ENCODE measurements at regions not wholly inside any gene's neighbourhood (a gene's known extent, or its start where the extent isn't known, plus 50 kb on each side); places are given as distances from the start of the nearest gene placed in this dataset.

DNA sequence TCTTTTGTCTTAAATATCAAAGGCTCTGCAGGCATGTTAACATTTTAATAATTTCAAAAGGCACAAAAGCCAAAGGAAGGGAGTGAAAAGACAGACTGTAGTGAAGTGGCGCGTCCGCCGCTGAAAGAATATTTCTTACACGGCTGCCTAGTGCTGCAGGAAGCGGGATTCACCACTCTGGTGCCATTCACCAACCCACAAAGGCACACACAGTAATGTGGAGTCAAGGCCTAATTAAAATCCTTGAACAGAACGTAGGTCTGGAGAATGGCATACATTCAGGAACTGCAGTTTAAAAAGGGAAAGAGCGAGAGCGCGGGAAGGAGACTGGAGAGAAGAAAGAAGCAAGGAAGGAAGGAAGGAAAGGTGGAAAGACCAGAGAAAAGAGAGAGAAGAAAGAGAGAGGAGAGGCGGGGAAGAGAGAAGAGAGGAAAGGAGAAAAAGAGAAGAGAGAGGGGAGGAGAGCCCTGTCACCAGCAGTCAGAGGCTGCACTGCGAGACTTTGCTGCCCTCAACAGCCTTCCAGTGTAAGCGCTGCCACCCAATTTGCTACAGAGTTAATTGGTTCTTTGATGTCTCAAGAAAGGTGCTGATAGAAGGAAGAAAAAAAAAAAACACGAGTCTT, 554.0 kb downstream of the MDFIC start:
- intact Hi-C loops (cut with DNase I), result loop anchor here in 9 of 10 donors (2.0 to 10.0 kb wide), 3 partner anchors 609 to 611 kb away; no protein-coding TSS in a partner anchor
- DNase-seq (peak in 1 of 5 donors; percentile 8), ATAC-seq (peak in 3 of 4 donors; percentile 59 to 71 (median 71))
- Histone ChIP-seq H3K4me3 (no peak overlapping the region), H3K4me1 (peaks cover 0 to 11% (median 0%) of the 10 kb centered on the region in 12 donors), H3K27me3 (peaks cover 0 to 26% (median 11%) of the 10 kb centered on the region in 9 donors), H3K36me3 (no peaks in the 10 kb centered on the region), H3K9me3 (no peaks in the 10 kb centered on the region), H3K27ac (no peak overlapping the region)
- TF ChIP-seq, protein P1, sequence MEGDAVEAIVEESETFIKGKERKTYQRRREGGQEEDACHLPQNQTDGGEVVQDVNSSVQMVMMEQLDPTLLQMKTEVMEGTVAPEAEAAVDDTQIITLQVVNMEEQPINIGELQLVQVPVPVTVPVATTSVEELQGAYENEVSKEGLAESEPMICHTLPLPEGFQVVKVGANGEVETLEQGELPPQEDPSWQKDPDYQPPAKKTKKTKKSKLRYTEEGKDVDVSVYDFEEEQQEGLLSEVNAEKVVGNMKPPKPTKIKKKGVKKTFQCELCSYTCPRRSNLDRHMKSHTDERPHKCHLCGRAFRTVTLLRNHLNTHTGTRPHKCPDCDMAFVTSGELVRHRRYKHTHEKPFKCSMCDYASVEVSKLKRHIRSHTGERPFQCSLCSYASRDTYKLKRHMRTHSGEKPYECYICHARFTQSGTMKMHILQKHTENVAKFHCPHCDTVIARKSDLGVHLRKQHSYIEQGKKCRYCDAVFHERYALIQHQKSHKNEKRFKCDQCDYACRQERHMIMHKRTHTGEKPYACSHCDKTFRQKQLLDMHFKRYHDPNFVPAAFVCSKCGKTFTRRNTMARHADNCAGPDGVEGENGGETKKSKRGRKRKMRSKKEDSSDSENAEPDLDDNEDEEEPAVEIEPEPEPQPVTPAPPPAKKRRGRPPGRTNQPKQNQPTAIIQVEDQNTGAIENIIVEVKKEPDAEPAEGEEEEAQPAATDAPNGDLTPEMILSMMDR (IDR thresholded peaks at IDR 0.05), result peak in 8 of 12 donors; percentile 12 to 52 (median 33)
- no peak for TF ChIP-seq POLR2A (IDR thresholded peaks at IDR 0.05)
- 56 to 71% (median 63%) methylated on average over 14 of the region's 14 CpGs for WGBS, 4 donors

DNA sequence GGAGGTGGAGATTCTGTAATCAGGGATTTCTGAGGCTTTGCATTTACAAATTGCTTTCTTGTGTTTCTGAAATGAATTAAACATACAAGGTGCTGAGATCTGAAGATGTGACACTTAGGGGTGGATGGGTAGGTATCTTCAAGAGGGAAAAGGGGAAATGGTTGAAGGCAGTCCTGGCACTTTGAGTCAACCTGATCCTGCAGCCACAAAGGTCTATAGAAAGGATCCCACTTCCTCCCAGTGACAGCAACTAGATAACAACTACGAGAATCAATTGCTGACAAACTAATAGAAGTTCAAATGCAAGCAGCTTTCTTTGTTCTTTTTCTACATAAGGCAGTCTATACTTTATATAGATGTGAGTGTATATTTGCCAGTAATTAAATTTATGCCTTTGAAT, 553.3 kb downstream of the MDFIC start:
- H3K27ac ChIP-seq, result no peak overlapping the region
- DNase-seq, result no peak
- peaks cover 0 to 26% (median 11%) of the 10 kb centered on the region in 9 donors for H3K27me3 ChIP-seq
- 45 to 59% (median 51%) methylated on average over 1 of the region's 1 CpG for WGBS, 4 donors
- TF ChIP-seq, protein P1 (IDR thresholded peaks at IDR 0.05), result no peak
- TF ChIP-seq POLR2A (IDR thresholded peaks at IDR 0.05), result no peak
- intact Hi-C loops (cut with DNase I), result loop anchor here in 8 of 10 donors (2.0 to 10.0 kb wide), 3 partner anchors 608 to 610 kb away; no protein-coding TSS in a partner anchor
- no peaks in the 10 kb centered on the region for H3K36me3 ChIP-seq
- H3K4me3 ChIP-seq, result no peak overlapping the region
- no peak for ATAC-seq
- no peaks in the 10 kb centered on the region for H3K9me3 ChIP-seq
- peaks cover 0 to 11% (median 0%) of the 10 kb centered on the region in 12 donors for H3K4me1 ChIP-seq

DNA sequence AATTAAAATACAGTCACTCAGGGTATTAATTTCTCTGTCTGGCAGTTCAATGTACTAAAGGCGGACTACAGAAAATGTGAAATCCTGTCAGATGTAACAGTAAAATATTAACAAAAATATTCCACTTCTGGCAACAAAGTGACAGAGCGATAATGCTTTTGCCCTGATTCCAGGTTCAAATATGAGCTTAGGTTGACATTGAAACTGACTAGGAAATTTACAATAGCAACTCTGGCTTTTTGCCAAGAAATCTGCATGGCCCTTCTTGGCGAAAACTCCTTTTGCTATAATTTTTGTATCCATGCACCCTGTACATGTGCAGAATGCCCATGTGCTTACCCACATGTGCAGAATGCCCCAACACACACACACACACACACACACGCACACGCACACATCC, 552.2 kb downstream of the MDFIC start:
- 88 to 95% (median 93%) methylated on average over 5 of the region's 5 CpGs for WGBS, 4 donors
- H3K27me3 ChIP-seq, result peaks cover 0 to 26% (median 11%) of the 10 kb centered on the region in 9 donors
- DNase-seq (no peak), ATAC-seq (no peak)
- intact Hi-C loops (cut with DNase I), result loop anchor here in 4 of 10 donors (2.0 to 10.0 kb wide), 3 partner anchors 607 to 609 kb away; no protein-coding TSS in a partner anchor
- H3K36me3 ChIP-seq, result no peaks in the 10 kb centered on the region
- no peak overlapping the region for H3K4me3 ChIP-seq
- no peaks in the 10 kb centered on the region for H3K9me3 ChIP-seq
- peaks cover 0 to 11% (median 0%) of the 10 kb centered on the region in 12 donors for H3K4me1 ChIP-seq
- TF ChIP-seq, protein P1 (IDR thresholded peaks at IDR 0.05), result no peak
- no peak for TF ChIP-seq POLR2A (IDR thresholded peaks at IDR 0.05)
- no peak overlapping the region for H3K27ac ChIP-seq

DNA sequence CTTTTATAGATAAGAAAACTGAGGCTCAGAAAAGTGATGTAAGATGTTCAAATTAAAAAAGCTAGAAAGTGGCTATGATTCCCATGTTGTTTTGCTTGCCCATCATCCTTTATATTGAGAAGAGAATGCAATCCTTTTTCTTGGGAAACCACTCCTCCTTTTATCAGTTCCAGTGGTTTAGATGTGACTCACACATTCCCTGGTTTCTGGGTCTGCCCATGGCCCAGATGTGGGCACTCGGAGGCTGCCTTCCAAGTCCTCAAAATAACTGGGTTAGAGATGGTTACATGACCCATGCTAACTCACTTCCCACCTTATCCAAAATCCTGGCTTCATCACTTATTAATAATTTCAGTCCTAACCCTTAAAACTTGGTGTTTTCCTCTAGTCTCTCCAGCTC, 550.0 kb downstream of the MDFIC start:
- Histone ChIP-seq H3K9me3 (no peaks in the 10 kb centered on the region), H3K27me3 (peaks cover 0 to 11% (median 6%) of the 10 kb centered on the region in 9 donors), H3K36me3 (no peaks in the 10 kb centered on the region), H3K27ac (no peak overlapping the region), H3K4me1 (peaks cover 0 to 8% (median 0%) of the 10 kb centered on the region in 12 donors), H3K4me3 (no peak overlapping the region)
- ATAC-seq (no peak), DNase-seq (no peak)
- TF ChIP-seq, protein P1 (IDR thresholded peaks at IDR 0.05), result no peak
- intact Hi-C loops (cut with DNase I), result loop anchor here in 3 of 10 donors (5.0 to 10.0 kb wide), 2 partner anchors 605 to 607 kb away; no protein-coding TSS in a partner anchor
- WGBS, 4 donors, result 61 to 78% (median 73%) methylated on average over 1 of the region's 1 CpG

Data from heart left ventricle (tissue), 16 donors.